Right atrium auricular region (tissue), 2 donors: ENCODE measurements at regions not wholly inside any gene's neighbourhood (a gene's known extent, or its start where the extent isn't known, plus 50 kb on each side); places are given as distances from the start of the nearest gene placed in this dataset.

Experiments
- DNase-seq: peaks from one replicate; pipeline ENCODE4 v3.0.0-alpha.2; 2019; ENCODE audit warnings: low spot score
- H3K27ac ChIP-seq, 2 donors: fragments of 200-600 bp; sonication (generic); 1 replicate in 1 of 2; 2 replicates in 1 of 2; pipeline ENCODE4 v1.5.1; 2016 to 2019
- H3K27me3 ChIP-seq, 2 donors: fragments of 200-600 bp; sonication (generic); one replicate each; pipeline versions ENCODE4 v1.5.1 to v1.6.0; 2017 to 2019
- H3K36me3 ChIP-seq: fragments of 200-600 bp; sonication (generic); one replicate; pipeline ENCODE4 v1.5.1; 2016
- H3K4me1 ChIP-seq, 2 donors: fragments of 200-600 bp; sonication (generic); one replicate each; pipeline versions ENCODE4 v1.5.1 to v1.6.0; 2017 to 2019
- H3K4me3 ChIP-seq, 2 donors: fragments of 200-600 bp; sonication (generic); 1 replicate in 1 of 2; 2 replicates in 1 of 2; pipeline ENCODE4 v1.5.1; 2017 to 2019; ENCODE audit warnings: mild to moderate bottlenecking in 1 of 2, moderate library complexity in 1 of 2
- H3K9me3 ChIP-seq, 2 donors: fragments of 200-600 bp; sonication (generic); one replicate each; pipeline ENCODE4 v1.5.1; 2019
- CTCF ChIP-seq, 2 donors: fragments of 200-600 bp; sonication (generic); IDR thresholded peaks; one replicate each; pipeline ENCODE4 v1.5.1; 2019; ENCODE audit warnings: antibody characterized with exemption in 2 of 2

GRCh38 chr4:52290466-52290865, 239.4 kb downstream of the SPATA18 start:
- no peak overlapping the region for H3K4me3 ChIP-seq
- H3K36me3 ChIP-seq: no peaks in the 10 kb centered on the region
- no peak overlapping the region for H3K27ac ChIP-seq
- no peak for TF ChIP-seq CTCF (IDR thresholded peaks at IDR 0.05)
- no peaks in the 10 kb centered on the region for H3K9me3 ChIP-seq
- H3K27me3 ChIP-seq: no peaks in the 10 kb centered on the region
- no peaks in the 10 kb centered on the region for H3K4me1 ChIP-seq
- no peak for DNase-seq

GRCh38 chr4:52292245-52292644, 241.1 kb downstream of the SPATA18 start:
- TF ChIP-seq CTCF (IDR thresholded peaks at IDR 0.05): no peak

GRCh38 chr4:52296341-52296740, 245.2 kb downstream of the SPATA18 start:
- no peaks in the 10 kb centered on the region for H3K27me3 ChIP-seq
- no peak for DNase-seq
- no peak overlapping the region for H3K27ac ChIP-seq
- no peaks in the 10 kb centered on the region for H3K9me3 ChIP-seq
- no peak overlapping the region for H3K4me3 ChIP-seq
- no peaks in the 10 kb centered on the region for H3K36me3 ChIP-seq
- no peak for TF ChIP-seq CTCF (IDR thresholded peaks at IDR 0.05)
- H3K4me1 ChIP-seq: no peaks in the 10 kb centered on the region

More at GRCh38 chr4:52292245-52292644, 241.1 kb downstream of the SPATA18 start:
- H3K36me3 ChIP-seq: no peaks in the 10 kb centered on the region
- no peaks in the 10 kb centered on the region for H3K27me3 ChIP-seq
- no peak overlapping the region for H3K27ac ChIP-seq
- no peak for DNase-seq
- no peaks in the 10 kb centered on the region for H3K9me3 ChIP-seq
- no peak overlapping the region for H3K4me3 ChIP-seq
- H3K4me1 ChIP-seq: no peaks in the 10 kb centered on the region

GRCh38 chr4:52298444-52298843, 247.3 kb downstream of the SPATA18 start:
- Histone ChIP-seq H3K36me3 (no peaks in the 10 kb centered on the region), H3K27me3 (no peaks in the 10 kb centered on the region), H3K4me3 (no peak overlapping the region), H3K9me3 (no peaks in the 10 kb centered on the region), H3K4me1 (no peaks in the 10 kb centered on the region), H3K27ac (no peak overlapping the region)
- DNase-seq: no peak
- no peak for TF ChIP-seq CTCF (IDR thresholded peaks at IDR 0.05)

- no peak for TF ChIP-seq CTCF (IDR thresholded peaks at IDR 0.05)
- H3K9me3 ChIP-seq: no peaks in the 10 kb centered on the region
- H3K36me3 ChIP-seq: no peaks in the 10 kb centered on the region
- H3K27me3 ChIP-seq: no peaks in the 10 kb centered on the region
- DNase-seq: no peak
- no peak overlapping the region for H3K4me3 ChIP-seq
- H3K27ac ChIP-seq: no peak overlapping the region
- no peaks in the 10 kb centered on the region for H3K4me1 ChIP-seq
These were observed 248.0 kb downstream of the SPATA18 start for GRCh38 chr4:52299120-52299519.

GRCh38 chr4:52311464-52312125, 260.5 kb downstream of the SPATA18 start:
- Histone ChIP-seq H3K27me3 (no peaks in the 10 kb centered on the region), H3K36me3 (no peaks in the 10 kb centered on the region), H3K9me3 (no peaks in the 10 kb centered on the region), H3K27ac (no peak overlapping the region), H3K4me3 (no peak overlapping the region), H3K4me1 (no peaks in the 10 kb centered on the region)
- no peak for DNase-seq
- TF ChIP-seq CTCF (IDR thresholded peaks at IDR 0.05): no peak
